DOHH2 (cell line): ENCODE measurements at regions not wholly inside any gene's neighbourhood (a gene's known extent, or its start where the extent isn't known, plus 50 kb on each side); places are given as distances from the start of the nearest gene placed in this dataset.

ENCODE experiments used
- H3F3A ChIP-seq: fragments of 200-600 bp; sonication (generic), shearing (Covaris generic); 2 replicates; pipeline ENCODE4 v1.6.0; 2016; ENCODE audit warnings: antibody characterized with exemption, mild to moderate bottlenecking; ENCODE audit not compliant: control insufficient read depth, insufficient read depth
- H3K27ac ChIP-seq: fragments of 200-600 bp; sonication (generic); 2 replicates; pipeline ENCODE4 v1.5.1; 2014; ENCODE audit warnings: low read depth, mild to moderate bottlenecking, low read length, moderate library complexity
- H3K27me3 ChIP-seq: fragments of 200-600 bp; sonication (generic); 2 replicates; pipeline ENCODE4 v1.6.1; 2014; ENCODE audit warnings: mild to moderate bottlenecking, low read length, mixed read lengths; ENCODE audit not compliant: control insufficient read depth
- H3K36me3 ChIP-seq: fragments of 200-600 bp; sonication (generic); 2 replicates; pipeline ENCODE4 v1.6.1; 2014; ENCODE audit warnings: mild to moderate bottlenecking, low read length, moderate library complexity, mixed read lengths; ENCODE audit not compliant: control insufficient read depth
- H3K4me1 ChIP-seq: fragments of 200-600 bp; sonication (generic); 2 replicates; pipeline ENCODE4 v1.6.1; 2014; ENCODE audit warnings: mild to moderate bottlenecking, low read length, mixed read lengths; ENCODE audit not compliant: control insufficient read depth
- H3K4me2 ChIP-seq: fragments of 200-600 bp; sonication (generic); 2 replicates; pipeline ENCODE4 v1.6.0; 2014; ENCODE audit warnings: mild to moderate bottlenecking, low read length, moderate library complexity
- H3K4me3 ChIP-seq: fragments of 200-600 bp; sonication (generic); 2 replicates; pipeline ENCODE4 v1.5.1; 2014; ENCODE audit warnings: mild to moderate bottlenecking, low read length, mixed read lengths
- H3K79me2 ChIP-seq: fragments of 200-600 bp; sonication (generic); 2 replicates; pipeline ENCODE4 v1.6.1; 2014; ENCODE audit warnings: mild to moderate bottlenecking, low read length, mixed read lengths; ENCODE audit not compliant: control insufficient read depth
- H3K9me2 ChIP-seq: fragments of 200-600 bp; sonication (generic); replicated peaks from 2 replicates; pipeline ENCODE4 v1.6.1; 2014; ENCODE audit warnings: mild to moderate bottlenecking, low read length, mixed read lengths; ENCODE audit not compliant: control insufficient read depth
- H3K9me3 ChIP-seq: fragments of 200-600 bp; sonication (generic); 2 replicates; pipeline ENCODE4 v1.6.1; 2014; ENCODE audit warnings: antibody characterized with exemption, low read length, mixed read lengths; ENCODE audit not compliant: control insufficient read depth, insufficient read depth
- H4K20me1 ChIP-seq: fragments of 200-600 bp; sonication (generic); 2 replicates; pipeline ENCODE4 v1.6.0; 2014; ENCODE audit warnings: low read depth, mild to moderate bottlenecking, antibody characterized with exemption, low read length, moderate library complexity; ENCODE audit not compliant: control insufficient read depth, insufficient read depth
- CTCF ChIP-seq: fragments of 200-600 bp; sonication (generic); IDR thresholded peaks from one replicate; pipeline ENCODE4 v1.5.1; 2014; ENCODE audit warnings: antibody characterized with exemption, mild to moderate bottlenecking, low read depth, low read length; ENCODE audit not compliant: poor library complexity, severe bottlenecking
- EZH2phosphoT487 ChIP-seq: fragments of 200-600 bp; sonication (generic); IDR thresholded peaks from 2 replicates; pipeline ENCODE4 v1.6.1; 2017; ENCODE audit warnings: borderline replicate concordance, mild to moderate bottlenecking, antibody characterized with exemption, low read length, moderate library complexity, mixed read lengths

GRCh38 chr9:107222020-107222522 is 61.0 kb upstream of the RAD23B start:
- H4K20me1 ChIP-seq = no peaks in the 10 kb centered on the region
- H3F3A ChIP-seq = no peaks in the 10 kb centered on the region
- no peak for TF ChIP-seq EZH2phosphoT487
- TF ChIP-seq CTCF = no peak
- peaks cover 9% of the 10 kb centered on the region for H3K27me3 ChIP-seq
- H3K4me2 ChIP-seq = no peak overlapping the region
- H3K4me3 ChIP-seq = no peak overlapping the region
- H3K27ac ChIP-seq = no peak overlapping the region
- no peaks in the 10 kb centered on the region for H3K79me2 ChIP-seq
- no peaks in the 10 kb centered on the region for H3K9me2 ChIP-seq
- no peaks in the 10 kb centered on the region for H3K9me3 ChIP-seq
- no peaks in the 10 kb centered on the region for H3K4me1 ChIP-seq
- no peaks in the 10 kb centered on the region for H3K36me3 ChIP-seq

GRCh38 chr9:107223381-107223780 is 59.7 kb upstream of the RAD23B start:
- Histone ChIP-seq H4K20me1 (no peaks in the 10 kb centered on the region), H3K4me3 (no peak overlapping the region), H3F3A (no peaks in the 10 kb centered on the region), H3K4me2 (no peak overlapping the region), H3K79me2 (no peaks in the 10 kb centered on the region), H3K9me2 (no peaks in the 10 kb centered on the region), H3K27me3 (peaks cover 12% of the 10 kb centered on the region), H3K9me3 (no peaks in the 10 kb centered on the region), H3K36me3 (no peaks in the 10 kb centered on the region), H3K27ac (no peak overlapping the region), H3K4me1 (no peaks in the 10 kb centered on the region)
- TF ChIP-seq CTCF = no peak
- no peak for TF ChIP-seq EZH2phosphoT487

- Histone ChIP-seq H3K79me2 (no peaks in the 10 kb centered on the region), H3K9me3 (no peaks in the 10 kb centered on the region), H3K27me3 (peaks cover 5% of the 10 kb centered on the region), H4K20me1 (no peaks in the 10 kb centered on the region), H3K4me1 (no peaks in the 10 kb centered on the region), H3K9me2 (no peaks in the 10 kb centered on the region), H3K27ac (no peak overlapping the region), H3K4me3 (no peak overlapping the region), H3F3A (no peaks in the 10 kb centered on the region), H3K36me3 (no peaks in the 10 kb centered on the region), H3K4me2 (no peak overlapping the region)
- TF ChIP-seq CTCF = no peak
Observed at GRCh38 chr9:107224252-107224651, 58.8 kb upstream of the RAD23B start.

- Histone ChIP-seq H3K27me3 (peaks cover 16% of the 10 kb centered on the region), H3K4me1 (no peaks in the 10 kb centered on the region), H4K20me1 (no peaks in the 10 kb centered on the region), H3F3A (no peaks in the 10 kb centered on the region), H3K4me3 (no peak overlapping the region), H3K79me2 (no peaks in the 10 kb centered on the region), H3K27ac (no peak overlapping the region), H3K9me2 (no peaks in the 10 kb centered on the region), H3K36me3 (no peaks in the 10 kb centered on the region), H3K4me2 (no peak overlapping the region), H3K9me3 (no peaks in the 10 kb centered on the region)
- no peak for TF ChIP-seq EZH2phosphoT487
- no peak for TF ChIP-seq CTCF
Observed at GRCh38 chr9:107226421-107226820, 56.7 kb upstream of the RAD23B start.
